PFSK-1 (cell line): ENCODE measurements at regions not wholly inside any gene's neighbourhood (a gene's known extent, or its start where the extent isn't known, plus 50 kb on each side); places are given as distances from the start of the nearest gene placed in this dataset.

Experiments
- POLR2AphosphoS5 ChIP-seq: IDR thresholded peaks from 2 replicates; pipeline ENCODE4 v1.6.1; 2012; ENCODE audit warnings: low read depth, mild to moderate bottlenecking, control low read depth, low read length, moderate library complexity
- SIN3A ChIP-seq: IDR thresholded peaks from 2 replicates; pipeline ENCODE4 v1.6.1; 2012; ENCODE audit warnings: mild to moderate bottlenecking, low read length, moderate library complexity, borderline replicate concordance; ENCODE audit not compliant: insufficient read depth
- TAF1 ChIP-seq: IDR thresholded peaks from 2 replicates; pipeline ENCODE4 v1.6.1; 2012; ENCODE audit warnings: low read length, control low read depth, borderline replicate concordance; ENCODE audit not compliant: insufficient read depth
- TF ChIP-seq, protein P1 (sequence below), 2 experiments: IDR thresholded peaks; 2 replicates each; pipeline versions ENCODE4 v1.6.1 to v1.8.0; 2011 to 2012; ENCODE audit warnings: low read depth in 2 of 2, low read length in 2 of 2, control low read depth in 1 of 2, inconsistent platforms in 1 of 2, mild to moderate bottlenecking in 1 of 2, moderate library complexity in 1 of 2; ENCODE audit not compliant: insufficient read depth in 1 of 2

DNA sequence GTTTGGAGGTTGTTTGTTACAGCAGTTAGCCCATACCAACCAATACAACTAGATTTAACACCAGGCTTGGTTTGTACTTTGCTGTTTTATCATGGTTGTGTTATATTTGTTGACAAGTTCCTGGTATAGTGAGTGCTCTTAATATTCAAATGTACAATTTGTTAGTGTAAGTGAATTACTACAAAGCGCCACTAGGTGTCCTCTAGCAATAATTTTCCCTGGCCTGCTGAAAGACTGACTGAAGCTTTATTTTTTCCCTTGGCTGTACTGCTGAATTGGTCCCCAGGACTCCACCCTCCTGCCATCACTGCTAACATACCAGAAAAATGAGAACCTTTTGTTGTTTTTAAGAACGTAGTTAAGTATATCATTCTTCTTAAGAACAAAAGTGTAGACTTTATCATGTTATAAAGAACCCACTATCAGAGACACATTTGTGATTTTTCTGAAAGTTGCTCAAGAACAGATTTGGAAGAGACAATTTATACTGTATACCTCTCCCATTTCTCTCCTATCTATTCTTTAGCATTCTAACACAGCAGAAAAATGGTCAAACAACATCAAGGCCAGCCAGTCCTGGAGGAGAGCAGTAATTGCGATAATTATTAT, 75.3 kb upstream of the FAR2 start:
- TF ChIP-seq TAF1 (no peak), POLR2AphosphoS5 (no peak), SIN3A (no peak)
- TF ChIP-seq, protein P1, sequence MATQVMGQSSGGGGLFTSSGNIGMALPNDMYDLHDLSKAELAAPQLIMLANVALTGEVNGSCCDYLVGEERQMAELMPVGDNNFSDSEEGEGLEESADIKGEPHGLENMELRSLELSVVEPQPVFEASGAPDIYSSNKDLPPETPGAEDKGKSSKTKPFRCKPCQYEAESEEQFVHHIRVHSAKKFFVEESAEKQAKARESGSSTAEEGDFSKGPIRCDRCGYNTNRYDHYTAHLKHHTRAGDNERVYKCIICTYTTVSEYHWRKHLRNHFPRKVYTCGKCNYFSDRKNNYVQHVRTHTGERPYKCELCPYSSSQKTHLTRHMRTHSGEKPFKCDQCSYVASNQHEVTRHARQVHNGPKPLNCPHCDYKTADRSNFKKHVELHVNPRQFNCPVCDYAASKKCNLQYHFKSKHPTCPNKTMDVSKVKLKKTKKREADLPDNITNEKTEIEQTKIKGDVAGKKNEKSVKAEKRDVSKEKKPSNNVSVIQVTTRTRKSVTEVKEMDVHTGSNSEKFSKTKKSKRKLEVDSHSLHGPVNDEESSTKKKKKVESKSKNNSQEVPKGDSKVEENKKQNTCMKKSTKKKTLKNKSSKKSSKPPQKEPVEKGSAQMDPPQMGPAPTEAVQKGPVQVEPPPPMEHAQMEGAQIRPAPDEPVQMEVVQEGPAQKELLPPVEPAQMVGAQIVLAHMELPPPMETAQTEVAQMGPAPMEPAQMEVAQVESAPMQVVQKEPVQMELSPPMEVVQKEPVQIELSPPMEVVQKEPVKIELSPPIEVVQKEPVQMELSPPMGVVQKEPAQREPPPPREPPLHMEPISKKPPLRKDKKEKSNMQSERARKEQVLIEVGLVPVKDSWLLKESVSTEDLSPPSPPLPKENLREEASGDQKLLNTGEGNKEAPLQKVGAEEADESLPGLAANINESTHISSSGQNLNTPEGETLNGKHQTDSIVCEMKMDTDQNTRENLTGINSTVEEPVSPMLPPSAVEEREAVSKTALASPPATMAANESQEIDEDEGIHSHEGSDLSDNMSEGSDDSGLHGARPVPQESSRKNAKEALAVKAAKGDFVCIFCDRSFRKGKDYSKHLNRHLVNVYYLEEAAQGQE (IDR thresholded peaks at IDR 0.05; ENCODE audit: insufficient read depth in 1 of 2, low read depth in 2 of 2, low read length in 2 of 2), result no peak
